SK-N-SH treated with all-trans-retinoic acid at 6 μM for 48 hours (cell line): ENCODE measurements at regions not wholly inside any gene's neighbourhood (a gene's known extent, or its start where the extent isn't known, plus 50 kb on each side); places are given as distances from the start of the nearest gene placed in this dataset.

Source experiments
- ATAC-seq: fragments of 200-7000 bp; cut with Tn5 transposase; 3 replicates; pipeline ENCODE4 v1.9.1; 2020; ENCODE audit warnings: mild to moderate bottlenecking, moderate library complexity
- ARNTL ChIP-seq: fragments of 450-650 bp; formaldehyde crosslinking; IDR thresholded peaks from 2 replicates; pipeline ENCODE4 v1.5.0; 2020; ENCODE audit warnings: low read depth, mild to moderate bottlenecking, moderate library complexity, borderline replicate concordance
- BACH2 ChIP-seq: fragments of 250-450 bp; sonication (Bioruptor Pico); IDR thresholded peaks from 2 replicates; pipeline ENCODE4 v1.9.0; 2021; ENCODE audit warnings: mild to moderate bottlenecking, borderline replicate concordance
- CSDC2 ChIP-seq: fragments of 250-450 bp; sonication (Bioruptor Pico); IDR thresholded peaks from 2 replicates; pipeline ENCODE4 v1.5.0; 2020; ENCODE audit warnings: mild to moderate bottlenecking, moderate library complexity
- ESRRG ChIP-seq: fragments of 250-450 bp; sonication (Bioruptor Pico); IDR thresholded peaks from 2 replicates; pipeline ENCODE4 v1.6.1; 2021; ENCODE audit warnings: mild to moderate bottlenecking
- GLIS3 ChIP-seq: fragments of 250-450 bp; sonication (Bioruptor Pico); IDR thresholded peaks from 2 replicates; pipeline ENCODE4 v1.5.0; 2020; ENCODE audit warnings: mild to moderate bottlenecking, moderate library complexity
- OSR1 ChIP-seq: fragments of 250-450 bp; sonication (Bioruptor Pico); IDR thresholded peaks from 2 replicates; pipeline ENCODE4 v1.8.0; 2022; ENCODE audit warnings: moderate library complexity, mild to moderate bottlenecking, inconsistent platforms
- PATZ1 ChIP-seq: fragments of 250-450 bp; sonication (Bioruptor Pico); IDR thresholded peaks from 2 replicates; pipeline ENCODE4 v1.8.0; 2020; ENCODE audit warnings: mild to moderate bottlenecking, moderate library complexity, borderline replicate concordance
- PPARA ChIP-seq: fragments of 250-450 bp; sonication (Bioruptor Pico); IDR thresholded peaks from 2 replicates; pipeline ENCODE4 v1.5.0; 2020; ENCODE audit warnings: mild to moderate bottlenecking, borderline replicate concordance
- RARB ChIP-seq: fragments of 250-450 bp; sonication (Bioruptor Pico); IDR thresholded peaks from 2 replicates; pipeline ENCODE4 v1.8.0; 2021; ENCODE audit warnings: mild to moderate bottlenecking, moderate library complexity
- TCF4 ChIP-seq: fragments of 250-450 bp; sonication (Bioruptor Pico); IDR thresholded peaks from 2 replicates; pipeline ENCODE4 v1.8.0; 2021; ENCODE audit warnings: mild to moderate bottlenecking, moderate library complexity, borderline replicate concordance
- TSHZ2 ChIP-seq: fragments of 250-450 bp; sonication (Bioruptor Pico); IDR thresholded peaks from 2 replicates; pipeline ENCODE4 v1.5.0; 2020; ENCODE audit warnings: mild to moderate bottlenecking, moderate library complexity
- ZC3H10 ChIP-seq: fragments of 250-450 bp; sonication (Bioruptor Pico); IDR thresholded peaks from 2 replicates; pipeline ENCODE4 v1.5.1; 2021; ENCODE audit warnings: mild to moderate bottlenecking, moderate library complexity
- ZFP3 ChIP-seq: fragments of 250-450 bp; sonication (Bioruptor Pico); IDR thresholded peaks from 2 replicates; pipeline ENCODE4 v1.5.0; 2020; ENCODE audit warnings: mild to moderate bottlenecking, moderate library complexity
- ZNF565 ChIP-seq: fragments of 450-650 bp; formaldehyde crosslinking; conservative IDR thresholded peaks from 2 replicates; pipeline ENCODE4 v1.5.0; 2020; ENCODE audit warnings: low read depth, mild to moderate bottlenecking, moderate library complexity
- ZNF70 ChIP-seq: fragments of 450-650 bp; formaldehyde crosslinking; IDR thresholded peaks from 2 replicates; pipeline ENCODE4 v1.5.0; 2020; ENCODE audit warnings: mild to moderate bottlenecking, moderate library complexity
- ZNF8 ChIP-seq: fragments of 450-650 bp; formaldehyde crosslinking; IDR thresholded peaks from 2 replicates; pipeline ENCODE4 v1.5.0; 2020; ENCODE audit warnings: mild to moderate bottlenecking, moderate library complexity
- TF ChIP-seq, protein P1 (sequence below): fragments of 250-450 bp; sonication (Bioruptor Pico); IDR thresholded peaks from 2 replicates; pipeline ENCODE4 v1.5.1; 2021; ENCODE audit warnings: mild to moderate bottlenecking, moderate library complexity

- no peak for ATAC-seq
- TF ChIP-seq ZNF565 (no peak), ZC3H10 (CRISPR knock-in tag) (no peak), ZNF8 (CRISPR knock-in tag) (no peak), GLIS3 (no peak), TCF4 (CRISPR knock-in tag) (no peak), OSR1 (CRISPR knock-in tag) (no peak), ZNF70 (no peak), PATZ1 (no peak)
- TF ChIP-seq, protein P1, sequence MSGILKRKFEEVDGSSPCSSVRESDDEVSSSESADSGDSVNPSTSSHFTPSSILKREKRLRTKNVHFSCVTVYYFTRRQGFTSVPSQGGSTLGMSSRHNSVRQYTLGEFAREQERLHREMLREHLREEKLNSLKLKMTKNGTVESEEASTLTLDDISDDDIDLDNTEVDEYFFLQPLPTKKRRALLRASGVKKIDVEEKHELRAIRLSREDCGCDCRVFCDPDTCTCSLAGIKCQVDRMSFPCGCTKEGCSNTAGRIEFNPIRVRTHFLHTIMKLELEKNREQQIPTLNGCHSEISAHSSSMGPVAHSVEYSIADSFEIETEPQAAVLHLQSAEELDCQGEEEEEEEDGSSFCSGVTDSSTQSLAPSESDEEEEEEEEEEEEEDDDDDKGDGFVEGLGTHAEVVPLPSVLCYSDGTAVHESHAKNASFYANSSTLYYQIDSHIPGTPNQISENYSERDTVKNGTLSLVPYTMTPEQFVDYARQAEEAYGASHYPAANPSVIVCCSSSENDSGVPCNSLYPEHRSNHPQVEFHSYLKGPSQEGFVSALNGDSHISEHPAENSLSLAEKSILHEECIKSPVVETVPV (CRISPR knock-in tag), result no peak
Measured at GRCh38 chr3:187980861-187981260, 173.1 kb upstream of the LPP start.

- no peak for TF ChIP-seq BACH2
- no peak for TF ChIP-seq RARB (CRISPR knock-in tag)
- no peak for TF ChIP-seq ZFP3 (CRISPR knock-in tag)
- no peak for TF ChIP-seq TSHZ2 (CRISPR knock-in tag)
- TF ChIP-seq OSR1 (CRISPR knock-in tag), result no peak
- TF ChIP-seq, protein P1 (CRISPR knock-in tag), result no peak
- TF ChIP-seq PATZ1, result no peak
- TF ChIP-seq ZNF565, result no peak
- no peak for TF ChIP-seq ZC3H10 (CRISPR knock-in tag)
- no peak for TF ChIP-seq CSDC2 (CRISPR knock-in tag)
- TF ChIP-seq, all 23 proteins: peak for 0
- ATAC-seq, result no peak
Measured at GRCh38 chr3:187982142-187982541, 171.8 kb upstream of the LPP start.

GRCh38 chr3:187983484-187984124 is 170.4 kb upstream of the LPP start:
- no peak for ATAC-seq
- no peak for TF ChIP-seq ARNTL (CRISPR knock-in tag)
- TF ChIP-seq ZNF70, result no peak
- TF ChIP-seq OSR1 (CRISPR knock-in tag), result no peak
- TF ChIP-seq PPARA (CRISPR knock-in tag), result no peak
- TF ChIP-seq RARB (CRISPR knock-in tag), result no peak
- no peak for TF ChIP-seq TSHZ2 (CRISPR knock-in tag)
- no peak for TF ChIP-seq ESRRG
- TF ChIP-seq BACH2, result no peak
